Hepatocyte (in vitro differentiated cells): ENCODE measurements at regions not wholly inside any gene's neighbourhood (a gene's known extent, or its start where the extent isn't known, plus 50 kb on each side); places are given as distances from the start of the nearest gene placed in this dataset.
"Not testable (repeated sequence)": the region's sequence is repeated elsewhere in the genome, so short reads cannot be mapped to it uniquely, and the experiment has no call there.

ENCODE experiments used
- DNase-seq: peaks from one replicate; pipeline ENCODE4 v3.0.0-alpha.2; 2016; ENCODE audit warnings: low spot score
- H2AFZ ChIP-seq: fragments of 200-600 bp; sonication (generic); 2 replicates; pipeline ENCODE4 v1.6.0; 2016; ENCODE audit warnings: antibody characterized with exemption, mild to moderate bottlenecking
- H3K27ac ChIP-seq: fragments of 200-600 bp; sonication (generic); 2 replicates; pipeline ENCODE4 v1.5.1; 2016; ENCODE audit warnings: mild to moderate bottlenecking
- H3K27me3 ChIP-seq: fragments of 200-600 bp; sonication (generic); 2 replicates; pipeline ENCODE4 v1.6.1; 2016
- H3K36me3 ChIP-seq: fragments of 200-600 bp; sonication (generic); replicated peaks from 2 replicates; pipeline ENCODE4 v1.5.1; 2016; ENCODE audit warnings: low read depth; ENCODE audit not compliant: insufficient read depth
- H3K4me1 ChIP-seq: fragments of 200-600 bp; sonication (generic); 2 replicates; pipeline ENCODE4 v1.5.1; 2016; ENCODE audit warnings: mild to moderate bottlenecking, moderate library complexity; ENCODE audit not compliant: insufficient read depth
- H3K4me2 ChIP-seq: fragments of 200-600 bp; sonication (generic); 2 replicates; pipeline ENCODE4 v1.6.0; 2016
- H3K4me3 ChIP-seq: fragments of 200-600 bp; sonication (generic); 2 replicates; pipeline ENCODE4 v1.5.1; 2016; ENCODE audit warnings: mild to moderate bottlenecking
- H3K79me2 ChIP-seq: fragments of 200-600 bp; sonication (generic); 2 replicates; pipeline ENCODE4 v1.6.0; 2017; ENCODE audit warnings: mild to moderate bottlenecking
- H3K9me2 ChIP-seq: fragments of 200-600 bp; sonication (generic); replicated peaks from 2 replicates; pipeline ENCODE4 v1.6.0; 2017; ENCODE audit warnings: mild to moderate bottlenecking; ENCODE audit not compliant: insufficient read depth
- H3K9me3 ChIP-seq: fragments of 200-600 bp; sonication (generic); 2 replicates; pipeline ENCODE4 v1.5.1; 2016; ENCODE audit warnings: low read depth, mild to moderate bottlenecking
- H4K20me1 ChIP-seq: fragments of 200-600 bp; sonication (generic); 2 replicates; pipeline ENCODE4 v1.6.0; 2016; ENCODE audit warnings: mild to moderate bottlenecking; ENCODE audit not compliant: insufficient read depth, poor library complexity, severe bottlenecking
- EZH2 ChIP-seq: fragments of 200-600 bp; sonication (generic); IDR thresholded peaks from 2 replicates; pipeline ENCODE4 v1.6.1; 2016; ENCODE audit warnings: antibody characterized with exemption, mild to moderate bottlenecking, borderline replicate concordance
- EZH2phosphoT487 ChIP-seq: fragments of 200-600 bp; sonication (generic); IDR thresholded peaks from one replicate; pipeline ENCODE4 v1.6.1; 2018; ENCODE audit warnings: antibody characterized with exemption, mild to moderate bottlenecking, low read depth, moderate library complexity; ENCODE audit not compliant: unreplicated experiment, severe bottlenecking
- WGBS: methylation state at CpG from one replicate; pipeline ENCODE4 v1.1.6; 2016; ENCODE audit warnings: low lambda C conversion rate; ENCODE audit errors: missing lambda C conversion rate; 5-methylcytosine and 5-hydroxymethylcytosine counted together
- TF ChIP-seq, protein P1 (sequence below): fragments of 200-600 bp; sonication (generic); IDR thresholded peaks from 2 replicates; pipeline ENCODE4 v1.5.1; 2016; ENCODE audit warnings: antibody characterized with exemption, mild to moderate bottlenecking; ENCODE audit not compliant: poor library complexity

DNA sequence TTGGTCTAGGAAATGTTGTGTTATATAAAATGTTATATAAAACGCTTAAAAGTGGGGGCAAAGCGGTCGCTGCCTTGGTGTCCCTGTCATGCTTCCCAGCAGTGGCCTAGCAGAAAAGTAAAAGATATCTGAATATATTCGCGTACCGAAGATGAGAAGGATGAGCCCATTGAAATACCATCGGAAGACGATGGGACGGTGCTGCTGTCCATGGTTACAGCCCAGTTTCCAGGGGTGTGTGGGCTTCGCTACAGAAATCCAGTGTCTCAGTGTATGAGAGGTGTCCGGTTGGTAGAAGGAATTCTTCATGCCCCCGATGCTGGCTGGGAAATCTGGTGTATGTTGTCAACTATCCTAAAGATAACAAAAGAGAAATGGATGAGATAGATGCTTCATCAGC lies 110.9 kb upstream of the DIAPH3 start:
- Histone ChIP-seq H3K4me1 (no peaks in the 10 kb centered on the region), H3K27ac (no peak overlapping the region), H3K36me3 (no peaks in the 10 kb centered on the region), H3K27me3 (no peaks in the 10 kb centered on the region), H3K79me2 (no peaks in the 10 kb centered on the region), H3K9me3 (no peaks in the 10 kb centered on the region), H4K20me1 (no peaks in the 10 kb centered on the region), H3K9me2 (no peaks in the 10 kb centered on the region), H3K4me2 (no peak overlapping the region), H3K4me3 (no peak overlapping the region), H2AFZ (no peak overlapping the region)
- TF ChIP-seq EZH2phosphoT487: no peak
- TF ChIP-seq, protein P1, sequence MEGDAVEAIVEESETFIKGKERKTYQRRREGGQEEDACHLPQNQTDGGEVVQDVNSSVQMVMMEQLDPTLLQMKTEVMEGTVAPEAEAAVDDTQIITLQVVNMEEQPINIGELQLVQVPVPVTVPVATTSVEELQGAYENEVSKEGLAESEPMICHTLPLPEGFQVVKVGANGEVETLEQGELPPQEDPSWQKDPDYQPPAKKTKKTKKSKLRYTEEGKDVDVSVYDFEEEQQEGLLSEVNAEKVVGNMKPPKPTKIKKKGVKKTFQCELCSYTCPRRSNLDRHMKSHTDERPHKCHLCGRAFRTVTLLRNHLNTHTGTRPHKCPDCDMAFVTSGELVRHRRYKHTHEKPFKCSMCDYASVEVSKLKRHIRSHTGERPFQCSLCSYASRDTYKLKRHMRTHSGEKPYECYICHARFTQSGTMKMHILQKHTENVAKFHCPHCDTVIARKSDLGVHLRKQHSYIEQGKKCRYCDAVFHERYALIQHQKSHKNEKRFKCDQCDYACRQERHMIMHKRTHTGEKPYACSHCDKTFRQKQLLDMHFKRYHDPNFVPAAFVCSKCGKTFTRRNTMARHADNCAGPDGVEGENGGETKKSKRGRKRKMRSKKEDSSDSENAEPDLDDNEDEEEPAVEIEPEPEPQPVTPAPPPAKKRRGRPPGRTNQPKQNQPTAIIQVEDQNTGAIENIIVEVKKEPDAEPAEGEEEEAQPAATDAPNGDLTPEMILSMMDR: no peak
- WGBS: 96% methylated on average over 12 of the region's 12 CpGs
- no peak for DNase-seq

DNA sequence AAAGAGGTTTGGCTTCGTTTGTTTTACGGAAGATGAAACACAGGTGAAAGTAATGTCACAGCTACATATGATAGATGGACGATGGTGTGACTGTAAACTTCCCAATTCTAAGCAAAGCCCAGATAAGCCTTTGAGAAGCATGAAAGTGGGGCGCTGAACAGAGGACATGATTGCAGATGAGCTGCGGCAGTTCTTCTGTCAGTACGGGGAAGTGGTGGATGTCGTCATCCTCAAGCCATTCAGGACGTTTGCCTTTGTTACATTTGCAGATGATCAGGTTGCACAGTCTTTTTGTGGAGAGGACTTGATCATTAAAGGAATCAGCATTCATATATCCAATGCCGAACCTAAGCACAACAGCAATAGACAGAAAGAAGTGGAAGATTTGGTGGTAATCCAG lies 111.5 kb upstream of the DIAPH3 start:
- Histone ChIP-seq H3K4me2 (no peak overlapping the region), H3K4me3 (no peak overlapping the region), H4K20me1 (no peaks in the 10 kb centered on the region), H3K4me1 (no peaks in the 10 kb centered on the region), H3K27ac (no peak overlapping the region), H3K36me3 (no peaks in the 10 kb centered on the region), H3K79me2 (no peaks in the 10 kb centered on the region), H3K9me2 (no peaks in the 10 kb centered on the region), H3K27me3 (no peaks in the 10 kb centered on the region), H3K9me3 (no peaks in the 10 kb centered on the region), H2AFZ (no peak overlapping the region)
- no peak for DNase-seq
- no peak for TF ChIP-seq EZH2
- TF ChIP-seq, protein P1: no peak
- no peak for TF ChIP-seq EZH2phosphoT487
- 87% methylated on average over 9 of the region's 9 CpGs for WGBS

GRCh38 chr13:60280524-60280923 lies 116.5 kb upstream of the TDRD3 start:
- H3K9me2 ChIP-seq, H3K9me3 ChIP-seq, H3K36me3 ChIP-seq, DNase-seq, H2AFZ ChIP-seq, H3K4me3 ChIP-seq, H3K27ac ChIP-seq, H3K4me2 ChIP-seq, H3K79me2 ChIP-seq, H3K27me3 ChIP-seq, H3K4me1 ChIP-seq, H4K20me1 ChIP-seq: not testable (repeated sequence)
- 92% methylated on average over 1 of the region's 1 CpG for WGBS

DNA sequence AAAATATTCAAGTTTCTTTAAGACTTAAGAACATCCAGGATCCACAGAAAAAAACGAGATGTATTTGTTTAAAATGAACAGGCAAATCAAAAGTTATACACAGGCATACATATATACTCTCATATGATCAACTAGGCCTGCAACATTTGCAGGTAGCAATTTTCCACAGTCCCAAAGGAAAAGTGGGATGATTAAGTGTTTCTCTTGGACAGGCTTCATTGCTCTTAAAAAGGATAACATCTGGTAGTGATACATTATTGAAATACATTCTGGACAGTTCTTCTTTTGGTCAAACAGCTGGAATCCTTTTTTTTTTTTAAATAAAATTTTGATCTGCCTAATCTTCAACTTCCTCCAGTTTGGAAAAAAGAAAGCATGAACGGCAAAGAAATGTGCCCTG lies 114.8 kb upstream of the TDRD3 start:
- TF ChIP-seq EZH2: no peak
- no peak for TF ChIP-seq EZH2phosphoT487
- TF ChIP-seq, protein P1: no peak
- Histone ChIP-seq H3K27me3 (no peaks in the 10 kb centered on the region), H3K4me1 (no peaks in the 10 kb centered on the region), H3K36me3 (no peaks in the 10 kb centered on the region), H3K4me3 (no peak overlapping the region), H2AFZ (no peak overlapping the region), H3K9me2 (no peaks in the 10 kb centered on the region), H4K20me1 (no peaks in the 10 kb centered on the region), H3K9me3 (no peaks in the 10 kb centered on the region), H3K27ac (no peak overlapping the region), H3K4me2 (no peak overlapping the region), H3K79me2 (no peaks in the 10 kb centered on the region)
- no peak for DNase-seq
- 46% methylated on average over 2 of the region's 2 CpGs for WGBS
